ENCODE measurements at regions not wholly inside any gene's neighbourhood (a gene's known extent, or its start where the extent isn't known, plus 50 kb on each side); places are given as distances from the start of the nearest gene placed in this dataset.

GRCh38 chr5:20230010-20230409, 242.0 kb upstream of the CDH18 start:
- ChIA-PET POLR2A (no interaction called here), CTCF (interaction anchor here (1.0 kb wide), 1 partner anchor 435 kb away, joined by 5 read pairs; no protein-coding TSS in a partner anchor)
- no peaks in the 10 kb centered on the region for H3K27me3 ChIP-seq (ENCODE audit: control insufficient read depth, insufficient read depth, low read length)
- no peak overlapping the region for H3K4me3 ChIP-seq (ENCODE audit: low read depth, low read length)
- TF ChIP-seq CTCF (IDR thresholded peaks at IDR 0.05; ENCODE audit: low read depth, low read length), result no peak
- no peak for DNase-seq (ENCODE audit: low read depth, low spot score)
- H3K27ac ChIP-seq (ENCODE audit: low read depth, low read length), result no peak overlapping the region
- no peaks in the 10 kb centered on the region for H3K9me3 ChIP-seq (ENCODE audit: control insufficient read depth, insufficient read depth, low read length)

DNA sequence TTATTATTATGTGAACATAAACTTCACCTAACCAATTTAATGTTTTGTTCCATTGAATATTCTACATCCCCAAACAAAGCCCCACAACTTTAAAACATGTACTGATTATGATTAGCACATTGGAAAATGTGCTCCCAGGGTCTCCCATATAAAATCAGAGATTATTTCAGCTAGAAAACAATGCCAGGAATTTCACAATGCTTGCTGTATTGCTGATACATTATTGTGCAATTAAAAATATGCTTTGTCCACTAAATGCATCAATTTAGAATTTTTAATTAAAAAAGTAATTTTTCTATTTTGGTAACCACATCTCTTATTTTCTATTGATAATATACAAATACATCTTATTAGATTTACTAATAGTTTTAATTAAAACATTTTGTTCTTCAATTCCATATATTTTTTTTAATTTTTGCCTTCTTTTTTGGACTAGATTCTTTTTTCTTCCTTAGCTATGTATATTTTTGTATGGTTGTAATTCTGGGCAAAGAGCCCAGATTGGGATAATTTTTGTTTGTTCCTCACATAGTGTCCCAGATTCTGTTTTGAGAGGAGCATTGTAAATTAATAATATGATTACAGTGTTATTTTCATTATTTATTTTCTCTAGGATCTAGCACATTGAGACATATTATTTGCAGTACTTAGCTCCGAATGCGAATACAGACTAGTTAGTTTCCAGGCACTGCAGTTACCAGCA, 241.5 kb upstream of the CDH18 start:
- Histone ChIP-seq H3K27me3 (ENCODE audit: control insufficient read depth, insufficient read depth, low read length) (no peaks in the 10 kb centered on the region), H3K27ac (ENCODE audit: low read depth, low read length) (no peak overlapping the region), H3K9me3 (ENCODE audit: control insufficient read depth, insufficient read depth, low read length) (no peaks in the 10 kb centered on the region), H3K4me3 (ENCODE audit: low read depth, low read length) (no peak overlapping the region)
- no peak for DNase-seq (ENCODE audit: low read depth, low spot score)
- POLR2A ChIA-PET, result no interaction called here
- TF ChIP-seq CTCF (IDR thresholded peaks at IDR 0.05; ENCODE audit: low read depth, low read length), result no peak
- CTCF ChIA-PET, result no interaction called here

- DNase-seq (ENCODE audit: low read depth, low spot score), result no peak
- TF ChIP-seq CTCF (IDR thresholded peaks at IDR 0.05; ENCODE audit: low read depth, low read length), result no peak
- ChIA-PET CTCF (no interaction called here), POLR2A (no interaction called here)
- Histone ChIP-seq H3K27ac (ENCODE audit: low read depth, low read length) (no peak overlapping the region), H3K9me3 (ENCODE audit: control insufficient read depth, insufficient read depth, low read length) (no peaks in the 10 kb centered on the region), H3K27me3 (ENCODE audit: control insufficient read depth, insufficient read depth, low read length) (no peaks in the 10 kb centered on the region), H3K4me3 (ENCODE audit: low read depth, low read length) (no peak overlapping the region)
These were observed 237.0 kb upstream of the CDH18 start for GRCh38 chr5:20224966-20225365.

- ChIA-PET POLR2A (no interaction called here), CTCF (no interaction called here)
- no peak for DNase-seq (ENCODE audit: low read depth, low spot score)
- H3K4me3 ChIP-seq (ENCODE audit: low read depth, low read length), result no peak overlapping the region
- TF ChIP-seq CTCF (IDR thresholded peaks at IDR 0.05; ENCODE audit: low read depth, low read length), result no peak
- H3K9me3 ChIP-seq (ENCODE audit: control insufficient read depth, insufficient read depth, low read length), result no peaks in the 10 kb centered on the region
- no peaks in the 10 kb centered on the region for H3K27me3 ChIP-seq (ENCODE audit: control insufficient read depth, insufficient read depth, low read length)
- no peak overlapping the region for H3K27ac ChIP-seq (ENCODE audit: low read depth, low read length)
These were observed 236.0 kb upstream of the CDH18 start for GRCh38 chr5:20224046-20224445.

- no peak for DNase-seq (ENCODE audit: low read depth, low spot score)
- no peak overlapping the region for H3K4me3 ChIP-seq (ENCODE audit: low read depth, low read length)
- TF ChIP-seq CTCF (IDR thresholded peaks at IDR 0.05; ENCODE audit: low read depth, low read length), result no peak
- CTCF ChIA-PET, result no interaction called here
- no peaks in the 10 kb centered on the region for H3K9me3 ChIP-seq (ENCODE audit: control insufficient read depth, insufficient read depth, low read length)
- POLR2A ChIA-PET, result no interaction called here
- H3K27ac ChIP-seq (ENCODE audit: low read depth, low read length), result no peak overlapping the region
- no peaks in the 10 kb centered on the region for H3K27me3 ChIP-seq (ENCODE audit: control insufficient read depth, insufficient read depth, low read length)
These were observed 235.5 kb upstream of the CDH18 start for GRCh38 chr5:20223451-20223850.

All from AG04450 (cell line).